Astrocyte (in vitro differentiated cells and primary cell): ENCODE measurements at regions not wholly inside any gene's neighbourhood (a gene's known extent, or its start where the extent isn't known, plus 50 kb on each side); places are given as distances from the start of the nearest gene placed in this dataset.

ENCODE experiments used
- EZH2 ChIP-seq: IDR thresholded peaks from 2 replicates; pipeline ENCODE4 v1.6.1; 2012; ENCODE audit warnings: mild to moderate bottlenecking, low read length, inconsistent platforms; ENCODE audit not compliant: insufficient read depth
- TF ChIP-seq, protein P1 (sequence below): IDR thresholded peaks from 2 replicates; pipeline ENCODE4 v1.5.1; 2011; ENCODE audit warnings: low read depth, mild to moderate bottlenecking, inconsistent platforms, low read length, moderate library complexity; ENCODE audit not compliant: insufficient read depth

DNA sequence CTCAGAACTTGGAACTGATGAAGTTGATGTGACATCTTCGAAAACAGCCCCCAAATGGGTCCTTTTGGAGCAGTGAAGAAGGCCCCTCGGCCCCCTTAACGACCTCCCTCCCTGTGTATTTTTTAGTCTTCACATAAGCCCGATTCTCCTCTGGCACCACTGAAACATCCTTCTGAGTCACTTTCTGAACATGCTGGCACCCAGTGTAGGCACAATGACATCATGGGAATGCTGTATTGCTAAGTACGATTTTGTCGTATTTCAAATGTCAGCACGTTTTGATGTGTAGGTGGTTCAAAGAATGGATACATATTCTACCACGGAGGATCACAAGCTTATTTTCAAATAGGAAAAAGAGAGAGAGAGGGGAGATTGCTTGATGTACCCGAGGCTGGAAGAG is 111.7 kb upstream of the RIOK3 start:
- TF ChIP-seq, protein P1, sequence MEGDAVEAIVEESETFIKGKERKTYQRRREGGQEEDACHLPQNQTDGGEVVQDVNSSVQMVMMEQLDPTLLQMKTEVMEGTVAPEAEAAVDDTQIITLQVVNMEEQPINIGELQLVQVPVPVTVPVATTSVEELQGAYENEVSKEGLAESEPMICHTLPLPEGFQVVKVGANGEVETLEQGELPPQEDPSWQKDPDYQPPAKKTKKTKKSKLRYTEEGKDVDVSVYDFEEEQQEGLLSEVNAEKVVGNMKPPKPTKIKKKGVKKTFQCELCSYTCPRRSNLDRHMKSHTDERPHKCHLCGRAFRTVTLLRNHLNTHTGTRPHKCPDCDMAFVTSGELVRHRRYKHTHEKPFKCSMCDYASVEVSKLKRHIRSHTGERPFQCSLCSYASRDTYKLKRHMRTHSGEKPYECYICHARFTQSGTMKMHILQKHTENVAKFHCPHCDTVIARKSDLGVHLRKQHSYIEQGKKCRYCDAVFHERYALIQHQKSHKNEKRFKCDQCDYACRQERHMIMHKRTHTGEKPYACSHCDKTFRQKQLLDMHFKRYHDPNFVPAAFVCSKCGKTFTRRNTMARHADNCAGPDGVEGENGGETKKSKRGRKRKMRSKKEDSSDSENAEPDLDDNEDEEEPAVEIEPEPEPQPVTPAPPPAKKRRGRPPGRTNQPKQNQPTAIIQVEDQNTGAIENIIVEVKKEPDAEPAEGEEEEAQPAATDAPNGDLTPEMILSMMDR, result no peak
- TF ChIP-seq EZH2, result no peak
